WTC11 (cell line): ENCODE measurements at regions not wholly inside any gene's neighbourhood (a gene's known extent, or its start where the extent isn't known, plus 50 kb on each side); places are given as distances from the start of the nearest gene placed in this dataset.

Source experiments
- ATAC-seq: fragments of 200-7000 bp; cut with Tn5 transposase; 2 replicates; pipeline ENCODE4 v1.10.0; 2021; ENCODE audit warnings: mild to moderate bottlenecking, moderate library complexity
- CTCF ChIA-PET: fragments of 300-600 bp; sonication (Branson Sonifier 250); formaldehyde crosslinking; loops from one replicate; lab custom pipeline; 2021; ENCODE audit warnings: antibody characterized with exemption; lab: Charles Lee
- POLR2A ChIA-PET: fragments of 350-600 bp; sonication (Branson Sonifier 250); formaldehyde crosslinking; loops from one replicate; lab custom pipeline; 2021; ENCODE audit warnings: antibody characterized with exemption; lab: Charles Lee
- DNase-seq: peaks from one replicate; pipeline ENCODE4 v3.0.0; 2021; ENCODE audit warnings: low spot score
- H3K27ac Mint-ChIP-seq: 2 replicates; pipeline ENCODE4 v1.8.0; 2021; ENCODE audit warnings: mixed read lengths
- H3K27me3 Mint-ChIP-seq: 2 replicates; pipeline ENCODE4 v1.8.0; 2021; ENCODE audit warnings: low read depth, mild to moderate bottlenecking, moderate library complexity, mixed read lengths
- H3K36me3 Mint-ChIP-seq: 2 replicates; pipeline ENCODE4 v1.8.0; 2021; ENCODE audit warnings: mixed read lengths
- H3K4me1 Mint-ChIP-seq: 2 replicates; pipeline ENCODE4 v1.8.0; 2022; ENCODE audit warnings: mixed read lengths
- H3K4me3 Mint-ChIP-seq: 2 replicates; pipeline ENCODE4 v1.8.0; 2021; ENCODE audit warnings: mild to moderate bottlenecking, moderate library complexity, mixed read lengths
- H3K9me3 Mint-ChIP-seq: 2 replicates; pipeline ENCODE4 v1.8.0; 2021; ENCODE audit warnings: mixed read lengths
- CREB1 ChIP-seq: sonication (generic); formaldehyde crosslinking; IDR thresholded peaks from 2 replicates; pipeline ENCODE4 v1.8.0; 2023; ENCODE audit warnings: mild to moderate bottlenecking, missing genetic modification reagents
- EMX1 ChIP-seq: fragments of 250-450 bp; sonication (Bioruptor Pico); IDR thresholded peaks from 2 replicates; pipeline ENCODE4 v1.8.0; 2021; ENCODE audit warnings: mild to moderate bottlenecking
- ESRRA ChIP-seq: sonication (generic); formaldehyde crosslinking; IDR thresholded peaks from 2 replicates; pipeline ENCODE4 v1.8.1; 2022; ENCODE audit warnings: mild to moderate bottlenecking, missing genetic modification reagents, borderline replicate concordance
- FOXP1 ChIP-seq: sonication (generic); formaldehyde crosslinking; IDR thresholded peaks from 2 replicates; pipeline ENCODE4 v1.8.0; 2022; ENCODE audit warnings: missing genetic modification reagents, mild to moderate bottlenecking, moderate library complexity, borderline replicate concordance
- GRHL2 ChIP-seq: fragments of 250-450 bp; sonication (Bioruptor Pico); IDR thresholded peaks from 2 replicates; pipeline ENCODE4 v1.8.0; 2022; ENCODE audit warnings: mild to moderate bottlenecking, moderate library complexity; ENCODE audit not compliant: insufficient replicate concordance, severe bottlenecking
- IRF1 ChIP-seq: sonication (generic); formaldehyde crosslinking; IDR thresholded peaks from 2 replicates; pipeline ENCODE4 v1.8.0; 2023; ENCODE audit warnings: missing genetic modification reagents
- MXD4 ChIP-seq: fragments of 250-450 bp; sonication (Bioruptor Pico); IDR thresholded peaks from 2 replicates; pipeline ENCODE4 v1.8.0; 2021; ENCODE audit warnings: mild to moderate bottlenecking, moderate library complexity, borderline replicate concordance
- MYBL2 ChIP-seq: sonication (generic); formaldehyde crosslinking; IDR thresholded peaks from 2 replicates; pipeline ENCODE4 v1.8.1; 2023; ENCODE audit warnings: mild to moderate bottlenecking, moderate library complexity, missing genetic modification reagents
- OVOL2 ChIP-seq: fragments of 250-450 bp; sonication (Bioruptor Pico); IDR thresholded peaks from 2 replicates; pipeline ENCODE4 v1.9.0; 2021; ENCODE audit warnings: mild to moderate bottlenecking, borderline replicate concordance
- PRDM15 ChIP-seq: sonication (generic); formaldehyde crosslinking; IDR thresholded peaks from 2 replicates; pipeline ENCODE4 v1.8.0; 2022; ENCODE audit warnings: missing genetic modification reagents
- SMAD4 ChIP-seq: sonication (generic); formaldehyde crosslinking; IDR thresholded peaks from 2 replicates; pipeline ENCODE4 v1.8.0; 2022; ENCODE audit warnings: mild to moderate bottlenecking, missing genetic modification reagents
- SP1 ChIP-seq: sonication (generic); formaldehyde crosslinking; conservative IDR thresholded peaks from 2 replicates; pipeline ENCODE4 v1.8.1; 2022; ENCODE audit warnings: missing genetic modification reagents
- USF2 ChIP-seq: sonication (generic); formaldehyde crosslinking; IDR thresholded peaks from 2 replicates; pipeline ENCODE4 v1.8.1; 2023; ENCODE audit warnings: mild to moderate bottlenecking, missing genetic modification reagents, moderate library complexity
- ZNF317 ChIP-seq: sonication (generic); formaldehyde crosslinking; IDR thresholded peaks from 2 replicates; pipeline ENCODE4 v1.8.1; 2023; ENCODE audit warnings: low read depth, mild to moderate bottlenecking, moderate library complexity, missing genetic modification reagents, borderline replicate concordance
- TF ChIP-seq, protein P1 (sequence below): sonication (generic); formaldehyde crosslinking; IDR thresholded peaks from 2 replicates; pipeline ENCODE4 v1.8.1; 2022; ENCODE audit warnings: mild to moderate bottlenecking, moderate library complexity, missing genetic modification reagents
- TF ChIP-seq, protein P2 (sequence below): sonication (generic); formaldehyde crosslinking; IDR thresholded peaks from 2 replicates; pipeline ENCODE4 v1.8.0; 2022; ENCODE audit warnings: mild to moderate bottlenecking, missing genetic modification reagents
- TF ChIP-seq, protein P3 (sequence below): sonication (generic); formaldehyde crosslinking; IDR thresholded peaks from 2 replicates; pipeline ENCODE4 v1.8.1; 2023; ENCODE audit warnings: mild to moderate bottlenecking, missing genetic modification reagents, borderline replicate concordance
- TF ChIP-seq, protein P4 (sequence below): sonication (generic); formaldehyde crosslinking; IDR thresholded peaks from 2 replicates; pipeline ENCODE4 v1.8.1; 2023; ENCODE audit warnings: mild to moderate bottlenecking, moderate library complexity, missing genetic modification reagents
- TF ChIP-seq, protein P5 (sequence below): sonication (generic); formaldehyde crosslinking; IDR thresholded peaks from 2 replicates; pipeline ENCODE4 v1.8.0; 2022; ENCODE audit warnings: mild to moderate bottlenecking, missing genetic modification reagents

- H3K4me3 Mint-ChIP-seq = no peak overlapping the region
- POLR2A ChIA-PET = no interaction called here
- ATAC-seq = peak; percentile 86
- no peak overlapping the region for H3K27ac Mint-ChIP-seq
- H3K36me3 Mint-ChIP-seq = peaks cover 16% of the 10 kb centered on the region
- CTCF ChIA-PET = interaction anchor here (0.6 to 1.5 kb wide), 3 partner anchors 243 to 247 kb away, joined by 3 read pairs; no protein-coding TSS in a partner anchor
- peak; percentile 82 for DNase-seq
- peaks cover 4% of the 10 kb centered on the region for H3K27me3 Mint-ChIP-seq
- peaks cover 35% of the 10 kb centered on the region for H3K9me3 Mint-ChIP-seq
- H3K4me1 Mint-ChIP-seq = peaks cover 17% of the 10 kb centered on the region
- no peak for TF ChIP-seq IRF1 (CRISPR knock-in tag)
- 0 out of 2 replicates have a peak, but pooled peaks have one; percentile 56 for TF ChIP-seq ZNF317 (CRISPR knock-in tag)
- no peak for TF ChIP-seq GRHL2
- 0 out of 2 replicates have a peak, but pooled peaks have one; percentile 37 for TF ChIP-seq SP1 (CRISPR knock-in tag)
- no peak; the same call in 1 of the 2 replicates for TF ChIP-seq CREB1 (CRISPR knock-in tag)
- no peak for TF ChIP-seq PRDM15 (CRISPR knock-in tag)
- TF ChIP-seq FOXP1 (CRISPR knock-in tag) = no peak
- no peak for TF ChIP-seq ESRRA (CRISPR knock-in tag)
- TF ChIP-seq OVOL2 (CRISPR knock-in tag) = no peak
- TF ChIP-seq, protein P1, sequence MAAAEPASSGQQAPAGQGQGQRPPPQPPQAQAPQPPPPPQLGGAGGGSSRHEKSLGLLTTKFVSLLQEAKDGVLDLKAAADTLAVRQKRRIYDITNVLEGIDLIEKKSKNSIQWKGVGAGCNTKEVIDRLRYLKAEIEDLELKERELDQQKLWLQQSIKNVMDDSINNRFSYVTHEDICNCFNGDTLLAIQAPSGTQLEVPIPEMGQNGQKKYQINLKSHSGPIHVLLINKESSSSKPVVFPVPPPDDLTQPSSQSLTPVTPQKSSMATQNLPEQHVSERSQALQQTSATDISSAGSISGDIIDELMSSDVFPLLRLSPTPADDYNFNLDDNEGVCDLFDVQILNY = no peak
- TF ChIP-seq USF2 (CRISPR knock-in tag) = peak; percentile 92
- no peak for TF ChIP-seq MYBL2
- TF ChIP-seq EMX1 (CRISPR knock-in tag) = 0 out of 2 replicates have a peak, but pooled peaks have one; percentile 32
- TF ChIP-seq, protein P2, sequence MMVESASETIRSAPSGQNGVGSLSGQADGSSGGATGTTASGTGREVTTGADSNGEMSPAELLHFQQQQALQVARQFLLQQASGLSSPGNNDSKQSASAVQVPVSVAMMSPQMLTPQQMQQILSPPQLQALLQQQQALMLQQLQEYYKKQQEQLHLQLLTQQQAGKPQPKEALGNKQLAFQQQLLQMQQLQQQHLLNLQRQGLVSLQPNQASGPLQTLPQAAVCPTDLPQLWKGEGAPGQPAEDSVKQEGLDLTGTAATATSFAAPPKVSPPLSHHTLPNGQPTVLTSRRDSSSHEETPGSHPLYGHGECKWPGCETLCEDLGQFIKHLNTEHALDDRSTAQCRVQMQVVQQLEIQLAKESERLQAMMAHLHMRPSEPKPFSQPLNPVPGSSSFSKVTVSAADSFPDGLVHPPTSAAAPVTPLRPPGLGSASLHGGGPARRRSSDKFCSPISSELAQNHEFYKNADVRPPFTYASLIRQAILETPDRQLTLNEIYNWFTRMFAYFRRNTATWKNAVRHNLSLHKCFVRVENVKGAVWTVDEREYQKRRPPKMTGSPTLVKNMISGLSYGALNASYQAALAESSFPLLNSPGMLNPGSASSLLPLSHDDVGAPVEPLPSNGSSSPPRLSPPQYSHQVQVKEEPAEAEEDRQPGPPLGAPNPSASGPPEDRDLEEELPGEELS = no peak
- TF ChIP-seq, protein P3, sequence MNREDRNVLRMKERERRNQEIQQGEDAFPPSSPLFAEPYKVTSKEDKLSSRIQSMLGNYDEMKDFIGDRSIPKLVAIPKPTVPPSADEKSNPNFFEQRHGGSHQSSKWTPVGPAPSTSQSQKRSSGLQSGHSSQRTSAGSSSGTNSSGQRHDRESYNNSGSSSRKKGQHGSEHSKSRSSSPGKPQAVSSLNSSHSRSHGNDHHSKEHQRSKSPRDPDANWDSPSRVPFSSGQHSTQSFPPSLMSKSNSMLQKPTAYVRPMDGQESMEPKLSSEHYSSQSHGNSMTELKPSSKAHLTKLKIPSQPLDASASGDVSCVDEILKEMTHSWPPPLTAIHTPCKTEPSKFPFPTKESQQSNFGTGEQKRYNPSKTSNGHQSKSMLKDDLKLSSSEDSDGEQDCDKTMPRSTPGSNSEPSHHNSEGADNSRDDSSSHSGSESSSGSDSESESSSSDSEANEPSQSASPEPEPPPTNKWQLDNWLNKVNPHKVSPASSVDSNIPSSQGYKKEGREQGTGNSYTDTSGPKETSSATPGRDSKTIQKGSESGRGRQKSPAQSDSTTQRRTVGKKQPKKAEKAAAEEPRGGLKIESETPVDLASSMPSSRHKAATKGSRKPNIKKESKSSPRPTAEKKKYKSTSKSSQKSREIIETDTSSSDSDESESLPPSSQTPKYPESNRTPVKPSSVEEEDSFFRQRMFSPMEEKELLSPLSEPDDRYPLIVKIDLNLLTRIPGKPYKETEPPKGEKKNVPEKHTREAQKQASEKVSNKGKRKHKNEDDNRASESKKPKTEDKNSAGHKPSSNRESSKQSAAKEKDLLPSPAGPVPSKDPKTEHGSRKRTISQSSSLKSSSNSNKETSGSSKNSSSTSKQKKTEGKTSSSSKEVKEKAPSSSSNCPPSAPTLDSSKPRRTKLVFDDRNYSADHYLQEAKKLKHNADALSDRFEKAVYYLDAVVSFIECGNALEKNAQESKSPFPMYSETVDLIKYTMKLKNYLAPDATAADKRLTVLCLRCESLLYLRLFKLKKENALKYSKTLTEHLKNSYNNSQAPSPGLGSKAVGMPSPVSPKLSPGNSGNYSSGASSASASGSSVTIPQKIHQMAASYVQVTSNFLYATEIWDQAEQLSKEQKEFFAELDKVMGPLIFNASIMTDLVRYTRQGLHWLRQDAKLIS = 0 out of 2 replicates have a peak, but pooled peaks have one; percentile 40
- TF ChIP-seq, protein P4, sequence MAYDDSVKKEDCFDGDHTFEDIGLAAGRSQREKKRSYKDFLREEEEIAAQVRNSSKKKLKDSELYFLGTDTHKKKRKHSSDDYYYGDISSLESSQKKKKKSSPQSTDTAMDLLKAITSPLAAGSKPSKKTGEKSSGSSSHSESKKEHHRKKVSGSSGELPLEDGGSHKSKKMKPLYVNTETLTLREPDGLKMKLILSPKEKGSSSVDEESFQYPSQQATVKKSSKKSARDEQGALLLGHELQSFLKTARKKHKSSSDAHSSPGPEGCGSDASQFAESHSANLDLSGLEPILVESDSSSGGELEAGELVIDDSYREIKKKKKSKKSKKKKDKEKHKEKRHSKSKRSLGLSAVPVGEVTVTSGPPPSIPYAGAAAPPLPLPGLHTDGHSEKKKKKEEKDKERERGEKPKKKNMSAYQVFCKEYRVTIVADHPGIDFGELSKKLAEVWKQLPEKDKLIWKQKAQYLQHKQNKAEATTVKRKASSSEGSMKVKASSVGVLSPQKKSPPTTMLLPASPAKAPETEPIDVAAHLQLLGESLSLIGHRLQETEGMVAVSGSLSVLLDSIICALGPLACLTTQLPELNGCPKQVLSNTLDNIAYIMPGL (CRISPR knock-in tag) = peak; percentile 46; the same call in 1 of the 2 replicates
- TF ChIP-seq, protein P5, sequence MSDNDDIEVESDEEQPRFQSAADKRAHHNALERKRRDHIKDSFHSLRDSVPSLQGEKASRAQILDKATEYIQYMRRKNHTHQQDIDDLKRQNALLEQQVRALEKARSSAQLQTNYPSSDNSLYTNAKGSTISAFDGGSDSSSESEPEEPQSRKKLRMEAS (CRISPR knock-in tag) = peak; percentile 96
- no peak for TF ChIP-seq SMAD4 (CRISPR knock-in tag)
- no peak for TF ChIP-seq MXD4 (CRISPR knock-in tag)
Observed at GRCh38 chr3:194928831-194929577, 243.3 kb downstream of the FAM43A start.
